Fibroblast of peridontal ligament (primary cell): ENCODE measurements at regions not wholly inside any gene's neighbourhood (a gene's known extent, or its start where the extent isn't known, plus 50 kb on each side); places are given as distances from the start of the nearest gene placed in this dataset.
"Not testable (repeated sequence)": the region's sequence is repeated elsewhere in the genome, so short reads cannot be mapped to it uniquely, and the experiment has no call there.

Experiments
- DNase-seq: peaks from one replicate; pipeline ENCODE4 v3.0.0-alpha.2; 2010; ENCODE audit errors: extremely low read depth

DNA sequence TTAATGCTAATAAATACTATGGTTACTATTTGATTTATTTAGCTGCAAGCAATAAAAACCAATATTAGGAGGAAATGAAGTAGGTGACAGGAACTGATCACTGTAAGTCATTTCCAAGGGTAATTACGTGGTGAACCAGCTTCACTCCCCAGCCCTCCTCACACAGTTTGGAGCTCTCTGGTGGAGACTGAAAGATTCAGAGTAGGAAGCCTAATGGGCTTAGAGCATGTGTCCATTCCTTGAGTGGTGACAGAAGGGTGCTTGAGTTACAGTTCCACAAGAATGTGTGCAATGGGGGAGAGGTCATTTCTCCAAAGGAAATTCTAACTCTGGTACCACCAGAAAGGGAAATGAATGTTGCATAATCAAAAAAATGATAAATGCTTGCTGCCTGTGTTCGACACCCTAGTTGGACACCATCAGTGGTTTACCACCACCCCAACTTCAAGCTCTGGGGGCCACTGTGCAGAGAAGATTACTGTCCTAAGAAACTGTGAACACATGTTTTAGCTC, 285.1 kb upstream of the MMADHC start:
- no peak for DNase-seq

DNA sequence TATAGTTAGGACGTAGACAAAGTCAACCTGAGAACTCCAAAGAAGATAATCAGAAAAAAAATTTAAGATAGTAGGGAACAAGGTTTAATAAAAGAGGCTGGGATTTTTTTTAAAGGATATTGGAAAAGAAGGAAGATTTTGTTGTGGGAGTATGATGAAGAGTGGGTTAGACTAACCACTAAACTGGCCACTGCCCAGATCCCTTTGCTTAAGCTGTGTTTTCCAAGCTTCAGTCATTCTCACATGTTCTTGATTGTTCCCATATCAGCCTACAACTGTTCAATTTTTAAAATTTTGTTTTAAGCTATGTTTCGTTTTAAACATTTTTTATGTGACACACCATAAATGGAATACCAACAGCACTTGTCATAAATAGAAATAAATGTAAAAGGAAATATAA, 284.5 kb upstream of the MMADHC start:
- peak; percentile 90 for DNase-seq

DNA sequence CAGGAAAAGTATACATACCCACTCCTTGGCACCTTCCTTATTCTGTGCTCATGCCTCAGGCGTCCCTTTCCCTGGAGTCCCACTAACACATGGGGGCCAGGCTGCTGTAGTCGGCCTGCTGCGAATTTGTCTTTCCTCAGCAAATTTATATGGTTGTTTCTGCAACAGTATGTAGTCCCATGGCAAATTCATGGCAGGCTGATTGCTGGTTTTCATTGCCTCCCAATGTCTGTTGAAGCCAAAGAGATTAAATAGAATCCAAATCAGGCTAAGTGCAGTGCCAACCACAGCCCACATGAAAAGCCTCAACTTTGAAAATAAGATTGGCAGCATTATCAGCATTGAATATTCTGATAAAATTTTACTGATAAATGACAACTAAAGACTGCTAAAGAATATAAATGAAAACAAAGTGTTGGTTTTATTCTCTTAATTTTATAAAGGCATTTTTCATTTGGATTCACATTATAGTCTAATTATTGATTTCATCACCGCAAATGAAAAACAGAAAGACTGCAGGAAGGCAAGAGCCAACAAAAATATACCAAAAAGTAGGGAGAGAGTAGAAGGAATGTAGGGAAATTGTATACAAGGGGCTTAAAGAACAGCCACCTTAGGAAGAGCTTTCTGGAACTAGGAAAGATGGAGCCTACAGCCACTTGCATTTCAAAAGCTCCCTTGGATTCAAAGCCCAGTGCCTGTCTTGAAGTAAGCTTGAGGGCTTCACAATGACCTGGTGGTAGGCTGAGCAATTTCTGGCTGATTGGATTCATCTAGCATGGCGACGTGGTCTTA, 283.7 kb upstream of the MMADHC start:
- DNase-seq = peak; percentile 73

DNA sequence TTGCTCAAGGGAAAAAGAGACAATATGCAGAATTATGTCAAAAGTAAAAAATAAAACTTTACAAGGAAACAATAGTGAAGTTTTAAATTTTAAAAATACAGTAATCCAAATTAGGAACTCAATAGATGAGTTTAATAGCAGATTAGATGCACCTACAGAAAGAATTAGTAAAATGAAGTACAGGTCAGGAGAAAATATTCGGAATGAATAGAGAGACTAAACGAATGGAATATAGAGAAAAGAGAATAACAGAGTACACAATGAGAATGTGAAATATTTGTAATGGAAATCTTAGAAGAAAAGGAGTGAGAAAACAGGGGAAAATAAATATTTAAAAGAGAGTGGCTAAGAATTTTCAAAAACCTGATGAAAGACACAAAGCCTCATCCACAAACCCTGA, 275.7 kb upstream of the MMADHC start:
- no peak for DNase-seq

DNA sequence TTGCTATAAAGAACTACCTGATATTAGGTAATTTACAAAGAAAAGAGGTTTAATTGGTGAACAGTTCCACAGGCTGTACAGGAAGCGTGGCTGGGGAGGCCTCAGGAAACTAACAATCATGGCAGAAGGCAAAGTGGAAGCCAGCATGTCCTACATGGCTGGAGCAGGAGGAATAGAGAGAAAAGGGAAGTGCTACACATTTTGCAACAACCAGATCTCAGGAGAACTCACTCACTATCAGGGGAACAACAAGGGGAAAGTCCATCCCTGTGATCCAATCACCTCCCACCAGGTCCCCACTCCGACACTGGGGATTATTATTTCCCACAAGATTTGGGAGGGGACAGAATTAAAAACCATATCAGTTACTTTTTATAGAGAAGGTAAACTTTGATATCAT, 273.5 kb upstream of the MMADHC start:
- no peak for DNase-seq

DNA sequence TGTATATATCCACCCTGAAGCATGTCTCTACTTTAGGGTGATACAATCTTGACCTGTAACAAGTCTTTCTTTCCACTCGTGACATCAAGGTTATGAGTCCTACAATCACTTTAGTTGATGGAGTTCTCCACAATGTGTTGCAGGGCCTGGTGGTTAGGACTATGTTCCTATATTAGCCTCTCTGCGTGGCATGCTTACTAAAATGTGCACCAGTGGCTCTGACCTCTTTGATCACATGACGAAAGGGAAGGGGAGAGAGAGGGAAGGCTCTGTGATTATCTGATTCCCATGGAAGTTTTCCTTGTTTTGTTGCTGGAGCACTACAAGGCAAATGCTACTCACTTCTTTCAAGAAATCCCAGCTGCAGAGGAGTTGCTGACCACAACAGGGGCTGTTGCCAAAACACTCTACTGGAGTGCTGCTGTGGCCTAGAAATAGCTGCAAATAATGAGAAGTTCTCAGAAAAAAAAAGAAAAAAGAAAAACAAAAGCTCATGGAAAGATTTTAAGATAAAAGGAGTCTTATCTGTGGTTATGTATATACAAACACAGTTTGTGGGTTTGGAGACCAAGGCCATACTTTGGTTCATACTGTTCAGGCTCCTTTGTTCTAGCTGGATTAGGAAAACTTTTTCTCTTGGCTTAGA, 272.8 kb upstream of the MMADHC start:
- DNase-seq = peak; percentile 97

DNA sequence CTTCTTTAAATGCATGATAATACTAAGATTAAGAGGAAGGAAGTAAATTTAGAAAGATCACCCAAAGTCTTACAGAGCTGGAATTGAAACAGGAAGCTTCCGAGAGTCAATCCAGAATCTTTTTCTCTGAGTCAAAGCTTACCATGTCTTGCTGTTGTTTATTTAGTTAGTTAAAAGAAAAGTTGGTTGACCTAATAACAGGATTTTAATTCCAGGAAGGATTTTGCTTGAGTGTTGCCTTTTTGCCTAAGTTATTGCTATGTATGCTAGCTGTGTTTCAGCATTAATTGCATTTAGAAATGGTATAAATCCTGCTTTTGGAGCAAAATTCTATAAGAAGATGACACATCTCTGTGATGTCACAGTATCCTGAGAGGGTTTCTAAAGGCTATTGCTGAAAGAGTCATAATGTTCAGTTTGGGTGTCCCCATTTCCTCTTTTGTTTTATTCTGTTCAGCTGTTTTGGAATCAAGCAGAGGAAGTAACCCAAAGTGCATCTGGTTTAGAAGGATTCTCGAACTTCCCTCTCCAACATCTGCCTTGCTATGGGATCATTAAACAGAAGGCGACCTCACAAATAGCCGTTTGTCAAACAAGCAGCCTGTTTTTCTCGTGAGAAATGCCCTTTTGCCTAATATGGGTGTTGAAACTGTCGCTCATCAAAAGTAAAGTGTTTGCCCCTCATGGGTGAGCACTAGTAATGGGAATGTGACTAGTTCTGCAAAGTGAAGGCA, 271.5 kb upstream of the MMADHC start:
- peak; percentile 55 for DNase-seq

DNA sequence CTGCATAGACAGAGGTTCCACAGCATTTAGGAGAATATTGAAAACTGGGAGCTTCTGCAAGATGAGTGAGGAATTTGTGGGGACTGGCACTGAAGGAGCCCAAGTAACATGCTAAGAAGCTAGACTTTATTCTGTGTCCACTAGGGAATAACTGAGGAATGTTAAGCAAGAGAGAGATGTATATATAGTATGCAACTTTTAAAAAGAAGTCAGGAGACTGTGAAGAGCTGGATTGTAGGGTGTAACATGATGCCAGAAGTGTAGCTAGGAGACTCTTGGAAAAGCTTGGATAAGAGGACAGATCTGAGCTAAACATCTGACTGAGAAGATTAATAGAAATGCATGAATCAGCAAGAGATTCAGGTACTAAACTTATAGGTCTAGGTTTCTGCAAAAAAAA, 270.6 kb upstream of the MMADHC start:
- peak; percentile 78 for DNase-seq

DNA sequence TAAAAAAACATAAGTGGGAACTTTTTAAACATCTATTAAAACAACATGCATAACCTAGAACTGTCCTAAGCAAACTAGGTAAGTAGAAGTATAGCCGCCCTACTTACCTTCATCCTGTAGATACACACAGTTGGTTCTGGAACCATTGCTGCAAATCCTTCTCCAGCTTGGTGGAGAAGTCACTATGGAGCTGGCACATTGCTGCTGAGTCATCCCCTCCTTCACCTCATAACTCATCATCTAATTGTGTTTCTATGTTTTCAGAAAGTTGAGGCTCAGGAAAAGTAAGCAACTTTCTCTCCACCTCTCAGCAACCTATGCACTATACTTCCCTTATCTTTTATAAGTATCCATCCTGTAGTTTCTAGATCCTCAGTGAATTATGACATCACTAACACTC, 269.8 kb upstream of the MMADHC start:
- peak; percentile 36 for DNase-seq

DNA sequence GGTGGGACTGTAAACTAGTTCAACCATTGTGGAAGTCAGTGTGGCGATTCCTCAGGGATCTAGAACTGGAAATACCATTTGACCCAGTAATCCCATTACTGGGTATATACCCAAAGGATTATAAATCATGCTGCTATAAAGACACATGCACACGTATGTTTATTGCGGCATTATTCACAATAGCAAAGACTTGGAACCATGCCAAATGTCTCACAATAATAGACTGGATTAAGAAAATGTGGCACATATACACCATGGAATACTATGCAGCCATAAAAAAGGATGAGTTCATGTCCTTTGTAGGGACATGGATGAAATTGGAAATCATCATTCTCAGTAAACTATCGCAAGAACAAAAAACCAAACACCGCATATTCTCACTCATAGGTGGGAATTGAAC, 268.3 kb upstream of the MMADHC start:
- DNase-seq = not testable (repeated sequence)

DNA sequence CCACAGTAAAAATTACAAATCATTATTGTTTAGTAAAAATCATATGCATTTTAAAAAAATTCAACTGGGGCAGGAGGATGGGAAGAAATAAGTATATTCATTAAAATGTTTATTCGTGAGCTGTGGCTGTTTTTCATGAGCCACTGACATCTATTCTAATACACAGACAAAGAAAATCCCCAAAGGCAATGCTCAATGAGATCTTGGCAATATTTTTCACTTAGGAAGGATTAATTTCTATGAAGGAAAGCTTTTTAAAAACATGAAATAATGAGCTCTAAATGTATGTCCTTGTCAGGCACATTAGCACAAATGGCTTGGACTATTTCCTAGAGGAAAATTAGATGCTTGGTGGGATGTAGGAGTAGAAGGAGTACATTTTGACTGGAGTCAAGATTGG, 262.0 kb upstream of the MMADHC start:
- DNase-seq = no peak

DNA sequence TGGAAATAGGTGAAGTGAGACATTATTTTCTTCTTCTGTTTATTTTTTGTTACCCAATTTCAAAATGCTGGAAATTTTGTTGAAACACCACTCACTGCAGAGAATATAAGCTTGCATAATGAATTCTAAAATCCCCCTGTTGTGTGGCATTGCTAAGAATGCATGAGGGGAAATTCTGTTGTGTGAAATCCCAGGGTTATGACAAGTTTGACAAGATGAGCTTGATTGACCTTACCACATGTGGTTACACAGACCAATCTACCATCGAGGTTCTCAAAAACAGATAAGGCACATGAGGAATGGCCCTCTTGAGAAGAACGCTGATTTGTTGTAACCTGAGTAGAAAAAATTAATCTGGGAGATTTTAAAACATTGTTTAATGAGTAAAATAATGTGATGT, 261.6 kb upstream of the MMADHC start:
- DNase-seq = no peak

DNA sequence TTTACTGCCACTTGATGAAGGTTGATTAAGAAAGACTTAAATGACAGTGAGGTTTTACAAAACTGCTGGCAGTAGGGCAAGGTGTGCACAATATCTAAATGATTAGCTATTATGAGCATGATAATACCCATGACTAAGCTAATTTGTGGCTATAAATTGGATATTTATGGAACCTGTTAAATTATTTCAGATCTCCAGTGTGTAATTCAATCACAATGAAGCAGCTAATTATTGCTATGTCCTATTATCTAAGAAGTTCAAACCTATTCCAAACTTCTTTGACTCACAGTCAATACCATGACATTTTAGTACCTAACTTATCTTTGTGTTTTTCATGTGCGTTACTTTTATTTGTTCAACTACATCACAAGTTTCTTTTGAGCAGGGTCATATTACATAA, 253.8 kb upstream of the MMADHC start:
- DNase-seq = no peak

DNA sequence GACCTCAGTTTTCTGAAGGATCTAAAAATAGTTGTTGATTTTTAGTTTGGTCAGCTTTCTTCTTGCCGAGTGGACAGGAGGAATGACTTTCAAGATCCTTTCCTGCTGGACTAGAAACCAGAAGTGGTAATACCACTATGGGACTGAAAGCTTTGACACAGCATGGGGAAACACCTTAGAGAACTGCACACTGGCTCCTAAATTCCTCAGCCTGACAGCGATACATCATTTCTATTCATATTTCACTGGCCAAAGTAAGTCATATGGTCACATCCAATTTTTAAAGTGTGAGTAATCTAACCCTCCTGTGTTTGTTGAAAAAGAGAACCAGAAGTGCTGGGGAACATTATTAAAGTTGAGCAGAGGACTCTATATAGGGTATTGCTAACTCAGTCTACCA, 244.7 kb upstream of the MMADHC start:
- peak; percentile 6 for DNase-seq

DNA sequence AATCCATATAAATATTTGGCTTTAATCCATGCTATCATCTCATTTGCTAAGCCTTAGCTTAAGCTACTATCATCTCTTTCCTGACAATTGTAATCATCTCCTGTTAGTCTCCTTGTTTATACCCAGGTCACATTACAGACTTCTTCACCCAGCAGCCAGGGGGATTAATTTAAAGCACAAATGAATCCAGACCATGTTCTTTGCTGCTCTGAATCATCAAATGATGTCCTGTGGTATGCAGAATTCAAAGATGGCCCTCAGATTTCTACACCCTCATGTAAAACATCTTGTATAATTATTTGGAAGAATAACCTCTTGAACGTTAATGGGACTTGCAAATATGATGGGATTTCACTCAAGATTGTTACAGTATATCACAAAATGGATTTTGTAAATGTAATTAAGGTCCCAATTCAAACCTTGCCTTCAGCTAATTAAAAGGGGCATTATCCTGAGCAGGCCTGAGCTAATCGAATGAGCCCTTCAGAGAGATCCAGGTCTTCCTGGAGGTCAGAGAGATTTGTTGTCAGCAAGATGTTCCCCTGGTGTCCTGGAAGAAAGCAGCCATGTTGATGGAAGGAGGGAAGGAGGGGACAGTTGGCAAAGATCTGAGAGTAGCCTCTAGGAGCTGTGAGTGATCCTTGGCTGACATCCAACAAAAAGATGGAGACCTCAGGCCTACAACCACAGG, 241.1 kb upstream of the MMADHC start:
- no peak for DNase-seq

DNA sequence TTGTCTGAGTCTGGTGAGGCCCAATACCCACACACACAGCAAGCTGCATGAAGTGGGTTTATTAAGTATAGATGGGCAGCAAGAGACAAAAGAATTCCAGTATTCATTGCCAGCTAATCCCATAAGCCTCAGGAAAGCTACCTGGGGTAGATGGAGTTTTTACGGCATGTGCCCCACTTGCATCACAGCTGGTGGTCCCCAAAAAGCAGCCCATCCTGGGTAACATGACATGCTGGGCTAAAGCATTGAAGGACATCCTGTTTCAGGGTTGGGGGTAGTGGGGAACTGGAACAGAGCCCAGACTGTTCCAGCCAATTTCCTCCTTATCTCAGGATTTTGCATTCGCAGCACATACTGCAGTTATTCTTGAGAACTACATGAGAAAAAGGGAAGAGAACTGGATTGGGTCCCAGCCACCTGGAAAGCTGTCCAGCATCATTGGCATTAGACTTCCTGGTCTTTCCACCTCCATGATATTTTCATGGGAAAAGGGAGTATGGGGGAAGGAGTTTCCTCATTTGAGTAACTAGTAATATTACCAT, 240.1 kb upstream of the MMADHC start:
- DNase-seq = no peak

DNA sequence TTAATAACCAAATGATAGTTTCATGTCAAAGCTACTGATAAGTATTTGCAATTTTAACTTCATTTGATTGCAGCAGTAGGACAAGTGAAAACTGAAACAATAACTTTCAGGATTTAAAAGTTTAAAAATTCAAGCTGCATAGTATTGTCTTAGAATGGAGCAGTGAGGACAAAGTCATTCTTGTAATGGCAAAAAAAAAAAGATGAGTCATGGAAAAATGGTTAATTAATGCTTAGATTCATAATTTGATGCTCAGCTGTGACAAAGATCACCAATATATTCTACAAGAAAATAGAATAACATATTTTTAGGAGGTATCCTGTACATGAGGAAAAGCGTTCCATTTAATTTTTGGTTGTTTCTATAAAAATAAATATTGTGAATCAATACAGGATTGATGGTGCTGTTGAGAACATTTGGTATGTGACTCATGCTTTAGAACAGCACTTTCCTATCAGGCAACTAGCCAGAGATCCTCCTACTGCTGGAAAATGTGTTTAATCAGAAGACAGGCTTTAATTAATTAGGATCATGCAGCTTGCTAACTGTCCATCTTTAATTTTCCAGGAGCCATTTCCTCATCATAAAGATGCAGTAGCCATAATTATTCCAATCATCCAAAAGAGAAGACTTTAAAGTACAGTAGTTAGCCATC, 239.0 kb upstream of the MMADHC start:
- no peak for DNase-seq

DNA sequence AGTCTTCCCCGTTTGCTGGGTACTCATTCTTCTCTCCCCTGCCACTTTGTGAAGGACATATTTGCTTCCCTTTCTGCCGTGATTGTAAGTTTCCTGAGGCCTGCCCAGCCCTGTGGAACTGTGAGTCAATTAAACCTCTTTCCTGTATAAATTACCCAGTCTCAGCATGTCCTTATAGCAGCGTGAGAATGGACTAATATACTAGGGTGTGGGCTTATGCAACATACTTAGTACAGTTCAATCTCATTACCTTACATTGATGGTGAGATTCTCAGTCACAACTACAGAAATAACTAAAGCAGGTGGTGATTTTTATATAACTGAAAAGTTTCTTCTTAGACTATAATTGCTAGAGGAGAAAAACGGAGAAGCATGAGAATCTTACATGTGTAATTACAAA, 237.9 kb upstream of the MMADHC start:
- no peak for DNase-seq

DNA sequence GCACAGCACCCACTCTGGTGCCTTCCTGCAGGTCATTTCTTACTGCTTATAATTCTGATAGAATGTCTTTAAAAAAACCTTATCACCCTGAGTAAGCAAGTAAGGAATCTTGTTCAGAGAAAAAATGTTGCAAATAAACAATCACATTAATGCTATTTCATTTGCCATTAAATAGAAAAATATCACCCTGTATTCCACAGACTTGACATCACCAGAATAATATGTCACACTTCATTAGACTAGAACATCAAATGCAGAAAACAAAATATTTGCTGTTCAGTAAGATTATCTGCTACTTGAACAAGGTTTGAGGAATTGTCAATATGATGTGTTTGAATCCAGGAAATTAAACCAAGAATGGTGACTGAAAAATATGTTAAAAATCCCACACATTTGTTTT, 236.6 kb upstream of the MMADHC start:
- DNase-seq = no peak

DNA sequence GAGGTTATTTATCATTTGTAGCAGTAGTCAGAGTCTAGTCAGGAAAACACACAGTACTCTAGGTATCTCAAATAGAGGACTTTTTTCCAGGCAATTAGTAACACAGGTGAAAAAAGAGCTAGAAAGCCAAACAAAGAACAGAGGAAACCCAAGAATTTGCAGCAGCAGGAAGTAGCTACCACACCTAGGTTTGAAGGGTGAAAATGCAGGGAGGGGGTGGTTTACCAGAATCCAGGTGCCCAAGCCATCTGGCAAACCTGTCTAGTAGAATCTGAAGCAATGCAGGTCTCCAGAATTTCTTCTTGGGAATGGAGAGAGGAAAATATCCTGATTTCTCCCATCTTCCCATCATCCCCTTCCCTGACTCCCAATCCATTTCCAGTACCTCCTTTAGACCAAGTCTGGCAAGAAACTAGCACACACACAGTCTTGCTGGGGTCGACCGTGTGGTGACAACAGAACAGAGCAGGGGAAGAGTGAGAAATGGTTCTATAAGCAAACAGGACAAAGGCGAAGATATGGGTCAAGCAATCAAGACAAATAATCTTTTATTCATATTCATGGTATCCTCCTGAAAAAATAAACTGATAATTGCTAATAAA, 231.9 kb upstream of the MMADHC start:
- DNase-seq = no peak
